Muscle of leg (tissue), 3 donors: ENCODE measurements at regions not wholly inside any gene's neighbourhood (a gene's known extent, or its start where the extent isn't known, plus 50 kb on each side); places are given as distances from the start of the nearest gene placed in this dataset.

ENCODE experiments used
- DNase-seq: peaks from one replicate; pipeline ENCODE4 v3.0.0; 2013
- H3K27ac ChIP-seq: one replicate; pipeline ENCODE4 v1.5.1; 2013; ENCODE audit warnings: mild to moderate bottlenecking, low read length, control low read depth
- H3K27me3 ChIP-seq: one replicate; pipeline ENCODE4 v1.6.1; 2013; ENCODE audit warnings: low read length; ENCODE audit not compliant: control insufficient read depth, insufficient read depth
- H3K36me3 ChIP-seq: one replicate; pipeline ENCODE4 v1.6.1; 2013; ENCODE audit warnings: low read length; ENCODE audit not compliant: control insufficient read depth, insufficient read depth
- H3K4me1 ChIP-seq: one replicate; pipeline ENCODE4 v1.6.1; 2013; ENCODE audit warnings: low read length; ENCODE audit not compliant: control insufficient read depth, insufficient read depth
- H3K4me3 ChIP-seq: one replicate; pipeline ENCODE4 v1.5.1; 2013; ENCODE audit warnings: low read length, control low read depth
- H3K9me3 ChIP-seq: replicated peaks from 2 replicates; pipeline ENCODE4 v1.6.1; 2013; ENCODE audit warnings: low read depth, low read length; ENCODE audit not compliant: control insufficient read depth
- WGBS: methylation state at CpG from one replicate; pipeline ENCODE4 v1.1.5; 2013; ENCODE audit warnings: missing lambda C conversion rate; ENCODE audit not compliant: insufficient coverage; 5-methylcytosine and 5-hydroxymethylcytosine counted together

DNA sequence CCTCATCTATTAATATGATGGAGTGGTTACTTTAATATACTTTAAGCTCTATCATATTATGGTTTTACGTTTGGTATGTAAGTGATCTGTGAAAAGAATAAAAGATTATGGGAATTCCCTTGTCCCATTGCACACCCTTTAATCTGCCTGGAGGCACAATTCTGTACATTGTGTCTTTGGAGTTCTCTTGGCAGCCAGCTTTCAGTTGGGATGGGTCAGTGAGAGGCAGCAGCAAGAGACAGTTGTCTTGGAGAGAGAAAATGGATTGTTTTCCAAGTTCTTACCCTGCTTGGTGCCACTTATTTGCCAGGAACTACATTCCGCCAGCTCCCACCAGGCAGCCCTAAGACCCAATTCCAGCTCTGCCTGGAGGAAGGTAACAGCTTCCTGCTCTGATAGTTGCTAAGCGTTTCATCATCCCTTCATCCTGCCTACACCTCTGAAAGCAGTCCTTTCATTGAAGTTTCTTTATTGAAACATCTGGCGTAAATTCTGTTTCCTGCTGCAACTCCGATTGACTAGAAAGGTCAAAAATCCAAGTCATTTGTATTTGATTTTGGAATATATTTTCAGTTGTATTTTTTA, 365.2 kb downstream of the AKAIN1 start:
- no peak overlapping the region for H3K4me3 ChIP-seq
- no peaks in the 10 kb centered on the region for H3K4me1 ChIP-seq
- no peak for DNase-seq
- WGBS = 40% methylated on average over 1 of the region's 5 CpGs
- H3K9me3 ChIP-seq = no peaks in the 10 kb centered on the region
- H3K36me3 ChIP-seq = no peaks in the 10 kb centered on the region
- H3K27ac ChIP-seq = no peak overlapping the region
- H3K27me3 ChIP-seq = no peaks in the 10 kb centered on the region

DNA sequence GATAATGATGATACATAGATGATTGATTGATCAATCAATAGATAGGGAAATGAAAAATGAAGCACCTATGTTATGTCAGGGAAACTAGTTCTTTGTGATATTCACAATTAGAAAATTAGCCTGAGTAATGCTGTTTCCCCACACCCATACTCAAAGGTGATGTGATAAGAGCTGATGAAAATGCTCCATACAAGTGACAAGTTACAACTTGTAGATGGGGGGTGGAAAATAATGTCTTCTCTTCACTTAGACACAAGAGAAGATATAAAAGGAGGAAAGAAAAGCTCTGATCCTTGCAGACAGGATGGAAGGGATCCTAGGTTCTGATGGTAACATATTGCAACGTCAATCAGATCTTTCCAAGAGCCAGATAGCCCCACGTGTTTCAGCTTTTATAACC, 365.9 kb downstream of the AKAIN1 start:
- Histone ChIP-seq H3K9me3 (no peaks in the 10 kb centered on the region), H3K27ac (no peak overlapping the region), H3K36me3 (no peaks in the 10 kb centered on the region), H3K4me3 (no peak overlapping the region), H3K27me3 (no peaks in the 10 kb centered on the region), H3K4me1 (no peaks in the 10 kb centered on the region)
- WGBS = no CpG with 5 or more reads among the region's 2 CpGs
- no peak for DNase-seq

DNA sequence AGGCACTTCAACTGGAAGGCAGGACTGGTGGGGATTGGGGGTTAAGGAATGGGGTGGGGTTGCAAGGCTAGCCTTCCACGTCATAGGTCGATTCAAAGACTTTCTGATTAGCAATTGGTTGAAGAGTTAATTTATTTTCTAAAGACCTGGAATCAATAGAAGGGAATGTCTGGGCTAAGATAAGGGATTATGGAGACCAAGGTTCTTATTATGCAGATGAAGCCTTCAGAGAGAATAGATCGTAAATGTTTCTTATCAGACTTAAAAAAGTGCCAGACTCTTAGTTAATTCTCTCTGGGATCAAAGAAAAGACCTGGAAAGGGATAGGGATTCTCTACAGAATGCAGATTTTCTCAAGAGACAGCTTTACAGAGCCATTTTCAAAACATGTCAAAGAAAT, 368.0 kb upstream of the DLGAP1 start:
- Histone ChIP-seq H3K4me1 (no peaks in the 10 kb centered on the region), H3K36me3 (no peaks in the 10 kb centered on the region), H3K4me3 (no peak overlapping the region), H3K27me3 (no peaks in the 10 kb centered on the region), H3K9me3 (no peaks in the 10 kb centered on the region), H3K27ac (no peak overlapping the region)
- WGBS = 80% methylated on average over 1 of the region's 3 CpGs
- no peak for DNase-seq

GRCh38 chr18:4821801-4822200, 366.7 kb upstream of the DLGAP1 start:
- H3K4me3 ChIP-seq = no peak overlapping the region
- 67% methylated on average over 1 of the region's 2 CpGs for WGBS
- no peaks in the 10 kb centered on the region for H3K4me1 ChIP-seq
- peaks cover 2% of the 10 kb centered on the region for H3K9me3 ChIP-seq
- no peaks in the 10 kb centered on the region for H3K27me3 ChIP-seq
- no peak for DNase-seq
- no peaks in the 10 kb centered on the region for H3K36me3 ChIP-seq
- H3K27ac ChIP-seq = no peak overlapping the region

DNA sequence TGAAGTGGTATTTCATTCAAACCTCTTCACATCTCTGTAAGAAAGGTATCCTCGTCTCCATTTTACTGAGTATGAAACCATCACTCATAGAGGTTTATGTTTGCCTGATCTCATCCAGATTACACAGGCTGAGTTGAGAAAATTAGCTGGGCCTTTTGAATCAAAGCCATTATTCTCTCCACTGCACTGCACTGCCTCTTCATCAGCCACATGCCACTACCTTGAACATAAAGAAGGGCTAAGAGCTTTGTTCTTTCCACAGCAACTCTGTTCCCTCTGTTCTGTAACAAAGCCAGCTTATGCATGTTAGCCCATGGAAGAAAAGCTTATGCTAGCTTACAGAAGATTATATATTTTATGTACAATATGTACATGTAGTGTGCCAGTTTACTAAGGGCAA, 362.6 kb upstream of the DLGAP1 start:
- H3K27ac ChIP-seq = no peak overlapping the region

GRCh38 chr18:4813708-4814107, 358.6 kb upstream of the DLGAP1 start:
- Histone ChIP-seq H3K27ac (no peak overlapping the region), H3K4me3 (no peak overlapping the region), H3K9me3 (peaks cover 5% of the 10 kb centered on the region), H3K27me3 (no peaks in the 10 kb centered on the region), H3K36me3 (no peaks in the 10 kb centered on the region), H3K4me1 (no peaks in the 10 kb centered on the region)
- 92% methylated on average over 1 of the region's 2 CpGs for WGBS
- DNase-seq = no peak

More for the DNA sequence above, 362.6 kb upstream of the DLGAP1 start:
- H3K4me3 ChIP-seq = no peak overlapping the region
- DNase-seq = no peak
- H3K27me3 ChIP-seq = no peaks in the 10 kb centered on the region
- H3K36me3 ChIP-seq = no peaks in the 10 kb centered on the region
- no CpG with 5 or more reads among the region's 1 CpG for WGBS
- no peaks in the 10 kb centered on the region for H3K4me1 ChIP-seq
- peaks cover 5% of the 10 kb centered on the region for H3K9me3 ChIP-seq

- no CpG with 5 or more reads among the region's 3 CpGs for WGBS
These were observed 353.8 kb upstream of the DLGAP1 start for GRCh38 chr18:4808891-4809290.

DNA sequence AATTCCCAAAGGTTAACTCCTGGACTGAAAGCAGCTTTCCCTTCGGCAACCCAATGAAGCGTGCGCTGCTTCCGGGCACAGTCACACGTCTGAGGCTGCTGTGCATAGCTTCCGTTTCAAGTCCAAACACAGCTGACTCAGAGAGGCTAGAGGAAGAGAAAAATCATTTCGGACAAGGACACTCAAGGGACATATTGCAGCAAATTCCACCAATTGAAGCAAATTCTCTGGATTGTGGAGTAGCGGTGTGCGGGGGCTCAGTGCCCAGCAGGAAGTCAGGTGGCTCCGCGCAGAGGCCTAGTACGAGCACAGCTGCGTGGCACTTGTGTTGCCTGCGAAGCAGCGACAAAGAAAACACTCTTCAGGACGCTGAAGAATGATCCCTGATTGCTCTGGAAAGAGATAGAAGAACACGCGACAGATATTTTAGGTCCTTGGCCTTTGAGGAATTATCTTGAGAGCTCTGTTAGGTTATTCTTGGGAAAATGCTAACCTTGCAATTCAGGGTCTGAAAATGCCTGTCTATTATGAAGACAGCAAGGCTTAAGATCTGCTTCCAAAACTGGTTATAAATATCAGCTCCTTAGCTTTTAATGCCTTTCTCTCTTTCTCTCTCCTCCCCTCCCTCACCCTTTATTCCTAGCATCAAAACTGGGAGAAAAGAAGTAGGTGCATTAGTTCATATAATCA, 352.6 kb upstream of the DLGAP1 start:
- 33% methylated on average over 17 of the region's 18 CpGs for whole genome bisulfite sequencing
- H3K4me3 ChIP-seq = no peak overlapping the region
- no peak overlapping the region for H3K27ac ChIP-seq
- peaks cover 4% of the 10 kb centered on the region for H3K9me3 ChIP-seq
- H3K27me3 ChIP-seq = no peaks in the 10 kb centered on the region
- DNase-seq = peak; percentile 66
- no peaks in the 10 kb centered on the region for H3K36me3 ChIP-seq
- no peaks in the 10 kb centered on the region for H3K4me1 ChIP-seq

More at GRCh38 chr18:4808891-4809290, 353.8 kb upstream of the DLGAP1 start:
- no peak overlapping the region for H3K4me3 ChIP-seq
- H3K36me3 ChIP-seq = no peaks in the 10 kb centered on the region
- DNase-seq = no peak
- H3K4me1 ChIP-seq = no peaks in the 10 kb centered on the region
- H3K27ac ChIP-seq = no peak overlapping the region
- peaks cover under 1% of the 10 kb centered on the region for H3K9me3 ChIP-seq
- no peaks in the 10 kb centered on the region for H3K27me3 ChIP-seq

GRCh38 chr18:4806331-4806730, 351.2 kb upstream of the DLGAP1 start:
- H3K4me1 ChIP-seq = no peaks in the 10 kb centered on the region
- WGBS = 60% methylated on average over 1 of the region's 1 CpG
- no peaks in the 10 kb centered on the region for H3K27me3 ChIP-seq
- H3K27ac ChIP-seq = no peak overlapping the region
- peak; percentile 6 for DNase-seq
- no peaks in the 10 kb centered on the region for H3K36me3 ChIP-seq
- H3K9me3 ChIP-seq = peaks cover 8% of the 10 kb centered on the region
- no peak overlapping the region for H3K4me3 ChIP-seq

DNA sequence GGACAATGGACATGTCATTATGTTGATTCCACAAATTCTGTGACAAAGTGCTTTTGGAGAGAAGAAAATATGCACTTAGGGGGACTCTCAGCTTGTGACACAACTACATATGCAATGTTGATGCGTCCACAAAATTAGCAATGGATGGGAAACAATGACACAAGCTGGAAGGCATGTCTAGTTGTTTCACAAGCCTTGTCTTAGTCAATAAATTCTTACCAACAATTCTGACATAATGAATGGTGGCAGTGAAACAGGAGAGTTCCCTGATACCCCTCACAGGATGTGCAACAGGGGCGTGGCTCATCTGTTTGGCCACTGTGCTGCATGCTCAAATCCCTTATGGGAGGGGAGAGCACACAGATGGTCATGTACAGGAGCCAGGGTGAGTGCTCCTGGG, 347.2 kb upstream of the DLGAP1 start:
- Histone ChIP-seq H3K4me1 (no peaks in the 10 kb centered on the region), H3K9me3 (peaks cover 18% of the 10 kb centered on the region)
- no peak for DNase-seq

More for the DNA sequence above, 347.2 kb upstream of the DLGAP1 start:
- Histone ChIP-seq H3K27me3 (no peaks in the 10 kb centered on the region), H3K36me3 (no peaks in the 10 kb centered on the region), H3K27ac (no peak overlapping the region), H3K4me3 (no peak overlapping the region)
- 100% methylated on average over 1 of the region's 2 CpGs for WGBS
